GM18520 (cell line): ENCODE measurements at regions not wholly inside any gene's neighbourhood (a gene's known extent, or its start where the extent isn't known, plus 50 kb on each side); places are given as distances from the start of the nearest gene placed in this dataset.

ENCODE experiments used
- ATAC-seq: cut with Tn5 transposase; IDR thresholded peaks from one replicate; pipeline ENCODE4 v1.9.1; 2021; ENCODE audit not compliant: unreplicated experiment

DNA sequence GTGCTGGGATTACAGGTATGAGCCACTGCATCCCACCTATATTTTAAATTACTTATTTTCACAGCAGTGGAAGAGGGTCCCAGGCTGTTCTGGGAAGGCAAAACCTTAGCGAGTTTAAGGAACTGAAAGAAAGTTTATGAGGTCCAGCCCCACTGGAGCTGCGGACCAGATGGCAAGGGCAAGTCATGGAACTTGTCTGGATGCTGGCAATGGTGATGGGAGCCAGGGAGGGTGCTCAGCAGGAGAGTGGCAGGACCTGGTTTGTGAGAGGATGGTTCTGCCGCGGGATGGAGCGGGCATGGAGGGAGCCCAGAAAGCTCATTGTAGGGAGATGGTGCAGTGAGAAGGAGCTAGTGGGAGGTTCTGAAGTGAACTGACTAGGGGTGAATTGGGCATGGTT, 50.6 kb upstream of the SLC45A1 start:
- ATAC-seq = no peak

- no peak for ATAC-seq
Measured at GRCh38 chr1:8266436-8267165, 51.3 kb upstream of the SLC45A1 start.

- ATAC-seq = no peak
Measured at GRCh38 chr1:8263791-8264190, 54.1 kb upstream of the SLC45A1 start.

- ATAC-seq = no peak
Measured at GRCh38 chr1:8261398-8261762, 56.5 kb upstream of the SLC45A1 start.

- ATAC-seq = no peak
Measured at GRCh38 chr1:8259498-8260290, 58.2 kb upstream of the SLC45A1 start.

DNA sequence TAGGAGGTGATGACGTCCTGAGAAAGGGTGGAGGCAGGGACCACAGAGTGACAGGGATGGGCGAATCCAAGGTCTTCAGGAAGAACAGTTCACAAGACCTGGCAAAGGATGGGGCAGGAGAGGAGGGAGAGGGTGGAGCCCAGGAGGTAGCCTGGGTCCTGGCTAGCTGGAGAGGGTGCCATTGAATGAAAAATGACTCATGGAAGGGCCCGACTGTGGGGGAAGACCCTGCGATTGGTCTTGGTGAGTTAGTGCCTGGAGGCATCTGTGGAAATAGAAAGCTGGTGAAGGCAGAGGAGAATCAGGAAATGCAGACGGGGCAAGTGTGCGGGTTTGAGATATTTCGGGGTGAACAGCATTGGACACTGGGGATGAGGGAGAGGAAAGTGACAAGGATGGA, 60.3 kb upstream of the SLC45A1 start:
- no peak for ATAC-seq

GRCh38 chr1:8256321-8256720, 61.6 kb upstream of the SLC45A1 start:
- ATAC-seq = no peak

DNA sequence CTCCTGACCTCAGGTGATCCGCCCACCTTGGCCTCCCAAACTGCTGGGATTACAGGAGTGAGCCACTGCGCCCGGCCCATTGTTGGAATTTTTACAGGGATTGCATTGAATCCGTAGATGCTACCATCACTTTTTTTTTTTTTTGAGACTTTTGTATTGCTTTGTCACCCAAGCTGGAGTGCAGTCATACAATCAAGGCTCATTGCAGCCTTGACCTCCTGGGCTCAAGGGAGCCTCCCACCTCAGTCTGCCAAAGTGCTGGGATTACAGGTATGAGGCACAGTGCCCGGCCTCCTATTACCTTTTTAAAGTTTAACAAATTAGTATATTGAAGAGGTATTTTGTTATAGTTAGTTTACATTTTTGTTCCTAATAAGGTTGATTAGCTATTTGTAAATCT, 62.2 kb upstream of the SLC45A1 start:
- ATAC-seq = no peak

GRCh38 chr1:8252266-8252951, 65.5 kb upstream of the SLC45A1 start:
- no peak for ATAC-seq

DNA sequence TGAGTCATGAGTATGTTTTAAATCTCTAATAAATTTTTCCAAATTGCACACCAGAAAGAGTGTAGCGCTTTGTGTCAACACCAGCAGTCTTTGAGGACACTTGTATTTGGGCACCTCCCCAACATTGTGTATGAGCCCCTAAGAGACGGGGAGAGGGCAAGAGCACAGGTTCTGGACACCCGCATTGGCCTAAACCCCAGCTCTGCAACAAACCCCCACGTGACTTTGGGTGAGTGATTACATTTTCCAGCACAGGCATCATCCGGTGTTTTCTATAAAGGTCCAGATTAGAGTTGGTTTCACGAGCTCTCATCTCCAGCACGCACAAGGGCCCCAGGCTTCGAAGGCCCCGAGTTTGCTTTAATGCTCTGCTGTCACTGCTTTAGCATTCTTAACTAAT, 66.3 kb upstream of the SLC45A1 start:
- no peak for ATAC-seq

DNA sequence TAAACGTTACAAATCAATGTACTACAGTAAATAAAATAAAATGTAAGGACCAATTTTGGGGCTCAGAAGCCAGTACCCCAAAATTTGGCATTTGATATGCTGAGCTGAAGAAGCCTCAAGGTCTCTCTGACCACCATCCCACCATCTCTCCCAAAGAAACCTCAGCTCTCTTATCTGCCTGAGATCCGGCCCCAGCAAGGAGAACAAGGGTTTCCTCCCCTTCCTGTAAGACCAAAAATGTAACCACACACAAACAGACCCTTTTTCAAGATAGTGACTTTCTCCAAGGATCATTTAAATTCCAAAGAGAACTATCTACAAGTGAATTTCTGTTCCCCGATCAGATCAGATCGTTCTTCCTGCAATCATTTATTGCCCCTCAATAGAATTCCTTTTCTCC, 68.1 kb upstream of the SLC45A1 start:
- ATAC-seq = no peak

DNA sequence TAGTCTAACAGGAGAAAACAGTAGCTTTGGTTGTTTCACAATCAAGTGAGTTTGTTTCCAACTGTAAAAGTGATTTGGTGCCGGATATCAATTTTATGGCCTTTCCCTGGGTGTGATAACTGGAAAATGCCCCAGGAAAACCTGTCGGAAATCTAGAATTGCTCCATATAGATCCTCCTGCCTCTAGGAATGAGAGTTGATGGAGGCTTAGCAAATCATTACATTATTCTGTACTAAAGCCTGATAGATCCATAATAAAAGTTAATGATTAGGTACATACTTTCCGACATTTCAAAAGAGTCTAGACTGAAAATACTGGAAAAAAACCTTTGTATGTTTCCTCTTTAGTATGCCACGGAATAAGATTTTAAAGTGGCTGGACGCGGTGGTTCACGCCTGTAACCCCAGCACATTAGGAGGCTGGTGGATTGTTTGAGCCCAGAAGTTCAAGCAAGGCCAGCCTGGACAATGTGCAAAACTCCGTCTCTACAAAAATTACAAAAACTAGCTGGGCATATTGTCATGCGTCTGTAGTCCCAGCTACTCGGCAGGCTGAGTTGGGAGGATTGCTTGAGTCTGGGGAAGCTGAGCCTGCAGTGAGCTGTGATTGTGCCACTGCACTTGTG, 70.0 kb upstream of the SLC45A1 start:
- no peak for ATAC-seq

DNA sequence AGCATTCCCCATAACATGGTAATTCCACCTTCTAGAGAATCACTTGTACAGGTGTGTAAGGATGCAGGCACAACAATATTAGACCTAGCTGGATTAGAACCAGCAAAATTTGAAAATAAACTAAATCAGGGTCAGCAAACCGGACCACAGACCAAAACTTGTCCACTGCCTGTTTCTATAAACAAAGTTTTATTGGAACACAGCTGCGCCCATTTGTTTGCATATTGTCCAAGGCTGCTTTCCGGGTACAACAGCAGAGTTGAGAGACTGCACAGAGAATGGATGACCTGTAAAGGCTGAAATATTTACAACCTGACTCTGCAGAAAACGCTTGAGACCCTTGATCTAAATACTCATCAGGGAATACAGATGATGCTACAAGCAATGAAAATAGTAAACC, 73.6 kb upstream of the SLC45A1 start:
- no peak for ATAC-seq

DNA sequence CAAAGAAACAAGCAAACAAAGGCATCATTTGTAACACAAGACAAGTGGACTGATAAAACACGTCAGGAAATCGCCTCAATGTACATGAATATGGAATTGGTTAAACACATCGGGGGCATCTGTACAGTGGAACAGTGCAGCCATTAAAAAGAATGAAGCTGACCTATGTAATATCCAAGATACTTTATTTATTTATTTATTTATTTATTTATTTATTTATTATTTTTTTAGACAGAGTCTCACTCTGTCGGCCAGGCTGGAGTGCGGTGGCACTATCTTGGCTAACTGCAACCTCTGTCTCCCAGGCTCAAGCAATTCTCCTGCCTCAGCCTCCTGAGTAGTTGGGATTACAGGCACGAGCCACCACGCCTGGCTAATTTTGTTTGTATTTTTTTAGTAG, 75.4 kb upstream of the SLC45A1 start:
- no peak for ATAC-seq

DNA sequence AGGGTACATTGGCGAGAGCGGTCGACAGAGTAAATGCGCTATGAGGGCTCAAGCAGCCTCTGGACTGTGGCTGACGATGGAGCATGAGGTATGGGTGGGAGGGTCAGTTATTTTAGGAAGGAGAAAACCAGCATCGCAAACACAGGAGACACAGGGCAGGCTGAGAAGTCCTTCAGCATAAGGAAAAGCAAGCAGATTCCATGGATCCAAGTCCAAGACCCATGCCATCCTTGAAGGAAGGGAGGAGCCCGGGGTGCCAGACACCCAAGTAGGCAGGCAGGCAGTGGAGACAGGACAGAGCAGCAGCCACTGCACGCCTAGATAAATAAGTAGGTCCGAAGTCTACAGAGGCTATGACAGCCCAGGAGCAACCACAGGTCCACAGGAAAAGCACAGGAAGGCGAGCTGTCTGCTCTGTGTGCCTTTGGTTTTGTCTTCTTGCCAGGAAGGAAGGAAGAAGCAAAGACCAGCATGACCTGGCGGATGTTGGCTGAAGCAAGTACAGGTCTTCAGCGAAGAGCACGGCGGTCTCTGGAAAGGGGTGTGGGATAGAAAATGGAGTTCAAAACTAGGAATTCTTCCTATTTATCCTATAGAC, 76.4 kb upstream of the SLC45A1 start:
- ATAC-seq = no peak

- no peak for ATAC-seq
Measured at GRCh38 chr1:8239306-8240023, 78.4 kb upstream of the SLC45A1 start.

- no peak for ATAC-seq
Measured at GRCh38 chr1:8239039-8239305, 78.9 kb upstream of the SLC45A1 start.

DNA sequence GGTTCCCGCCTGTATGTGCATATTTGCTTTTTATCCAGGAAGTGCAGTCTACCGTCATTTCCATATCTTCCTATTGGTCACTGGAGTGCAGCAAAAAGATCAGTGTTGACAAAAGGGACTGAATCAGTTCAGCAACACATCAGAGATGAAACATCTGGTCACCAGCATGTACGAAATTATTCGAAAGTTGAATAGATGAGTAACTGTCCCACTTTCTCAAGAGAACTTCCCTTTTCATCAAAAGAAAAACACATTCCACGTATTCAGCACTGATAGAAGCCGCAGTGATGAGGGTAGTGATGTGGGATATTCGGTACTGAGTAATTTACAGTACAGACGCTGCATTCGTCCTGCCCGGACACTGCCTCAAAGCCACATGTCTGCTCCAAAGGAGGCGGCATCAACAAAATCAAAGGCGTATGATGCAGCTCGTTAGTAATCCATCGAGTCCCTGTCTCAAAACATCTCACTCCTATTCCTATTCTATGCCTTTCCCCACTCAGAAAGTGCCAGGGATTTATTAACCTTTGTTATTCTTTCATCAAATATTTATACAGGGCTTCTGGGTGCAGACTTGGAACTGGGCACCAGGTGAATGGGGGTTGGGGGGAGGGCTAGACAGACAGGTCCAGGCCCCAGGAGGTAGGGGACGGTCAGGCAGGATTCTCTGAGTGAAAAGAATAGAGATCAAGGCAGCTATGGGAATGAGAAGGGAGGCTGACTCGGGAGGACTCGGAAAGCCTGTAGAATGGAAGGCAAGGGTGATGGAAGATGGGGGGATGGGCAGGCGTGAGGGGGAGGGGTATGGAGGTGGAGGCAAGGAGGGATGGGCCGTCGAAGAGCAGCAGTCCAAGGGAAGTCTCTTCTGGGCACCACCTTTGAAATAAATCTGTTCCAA, 79.5 kb upstream of the SLC45A1 start:
- ATAC-seq = no peak

DNA sequence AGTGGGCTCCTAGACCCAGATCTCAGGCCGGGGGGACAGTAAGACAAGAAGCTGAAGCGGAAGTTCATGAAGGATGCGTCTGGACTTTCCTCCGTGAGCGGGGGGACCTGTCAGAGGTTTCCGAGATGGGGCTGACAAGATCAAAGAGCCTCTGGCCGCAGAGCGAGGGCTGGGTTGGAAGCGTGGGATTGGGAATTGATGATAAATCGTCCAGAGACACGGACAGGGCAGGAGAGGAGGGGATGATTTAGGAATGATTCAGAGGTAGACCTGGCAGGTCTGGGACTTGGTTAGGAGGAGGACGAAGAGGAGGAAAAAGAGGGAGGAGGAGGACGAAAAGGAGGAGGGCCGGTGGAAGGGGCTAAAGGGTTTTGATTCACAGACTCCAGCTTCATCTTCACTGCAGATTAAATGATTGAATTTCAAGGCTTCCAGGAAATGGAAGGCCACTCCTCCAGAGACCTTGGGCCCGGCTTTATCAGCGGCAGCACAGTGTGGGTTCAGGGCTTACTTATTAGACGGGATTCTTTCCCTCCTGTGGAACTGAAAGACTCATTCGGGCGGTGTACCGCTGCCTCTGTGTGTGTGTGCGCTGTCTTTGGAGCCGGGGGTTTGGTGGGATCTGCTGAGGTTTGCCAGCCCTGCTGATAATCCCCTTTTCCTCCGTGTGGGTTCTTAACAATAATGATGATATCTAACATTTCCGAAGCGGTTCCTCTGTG, 85.7 kb upstream of the SLC45A1 start:
- no peak for ATAC-seq
